ENCODE measurements at regions not wholly inside any gene's neighbourhood (a gene's known extent, or its start where the extent isn't known, plus 50 kb on each side); places are given as distances from the start of the nearest gene placed in this dataset.
"Not testable (repeated sequence)": the region's sequence is repeated elsewhere in the genome, so short reads cannot be mapped to it uniquely, and the experiment has no call there.

DNA sequence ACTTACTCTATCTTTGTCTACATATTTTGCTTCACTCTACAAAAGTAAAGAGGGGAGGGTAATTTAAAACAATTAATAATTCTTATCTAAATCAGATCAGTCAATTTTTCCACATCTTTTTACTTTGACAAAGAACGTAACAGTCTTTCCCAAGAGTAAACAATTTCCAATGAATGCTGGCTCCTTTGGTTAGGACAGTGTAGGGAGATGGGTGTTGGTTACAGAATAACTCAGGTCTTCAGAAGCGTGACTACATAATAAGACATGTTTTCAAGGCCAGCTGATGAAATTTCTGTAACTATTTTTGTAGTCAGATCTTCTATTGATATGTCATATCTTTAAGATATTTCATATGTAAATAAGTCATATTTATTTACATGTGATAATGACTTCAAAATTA lies 183.0 kb upstream of the CAND1 start:
- TF ChIP-seq, protein P1, sequence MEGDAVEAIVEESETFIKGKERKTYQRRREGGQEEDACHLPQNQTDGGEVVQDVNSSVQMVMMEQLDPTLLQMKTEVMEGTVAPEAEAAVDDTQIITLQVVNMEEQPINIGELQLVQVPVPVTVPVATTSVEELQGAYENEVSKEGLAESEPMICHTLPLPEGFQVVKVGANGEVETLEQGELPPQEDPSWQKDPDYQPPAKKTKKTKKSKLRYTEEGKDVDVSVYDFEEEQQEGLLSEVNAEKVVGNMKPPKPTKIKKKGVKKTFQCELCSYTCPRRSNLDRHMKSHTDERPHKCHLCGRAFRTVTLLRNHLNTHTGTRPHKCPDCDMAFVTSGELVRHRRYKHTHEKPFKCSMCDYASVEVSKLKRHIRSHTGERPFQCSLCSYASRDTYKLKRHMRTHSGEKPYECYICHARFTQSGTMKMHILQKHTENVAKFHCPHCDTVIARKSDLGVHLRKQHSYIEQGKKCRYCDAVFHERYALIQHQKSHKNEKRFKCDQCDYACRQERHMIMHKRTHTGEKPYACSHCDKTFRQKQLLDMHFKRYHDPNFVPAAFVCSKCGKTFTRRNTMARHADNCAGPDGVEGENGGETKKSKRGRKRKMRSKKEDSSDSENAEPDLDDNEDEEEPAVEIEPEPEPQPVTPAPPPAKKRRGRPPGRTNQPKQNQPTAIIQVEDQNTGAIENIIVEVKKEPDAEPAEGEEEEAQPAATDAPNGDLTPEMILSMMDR (IDR thresholded peaks at IDR 0.05) = no peak
- TF ChIP-seq POLR2A (IDR thresholded peaks at IDR 0.05) = no peak
- no peaks in the 10 kb centered on the region for H3K36me3 ChIP-seq
- no peak overlapping the region for H3K4me3 ChIP-seq
- no peaks in the 10 kb centered on the region for H3K4me1 ChIP-seq
- WGBS, 4 donors = 69 to 83% (median 76%) methylated on average over 2 of the region's 2 CpGs
- peaks cover 0 to 41% (median 5%) of the 10 kb centered on the region in 9 donors for H3K27me3 ChIP-seq
- intact Hi-C loops (cut with DNase I) = no loop called here
- DNase-seq (no peak), ATAC-seq (no peak)
- no peaks in the 10 kb centered on the region for H3K9me3 ChIP-seq
- no peak overlapping the region for H3K27ac ChIP-seq

DNA sequence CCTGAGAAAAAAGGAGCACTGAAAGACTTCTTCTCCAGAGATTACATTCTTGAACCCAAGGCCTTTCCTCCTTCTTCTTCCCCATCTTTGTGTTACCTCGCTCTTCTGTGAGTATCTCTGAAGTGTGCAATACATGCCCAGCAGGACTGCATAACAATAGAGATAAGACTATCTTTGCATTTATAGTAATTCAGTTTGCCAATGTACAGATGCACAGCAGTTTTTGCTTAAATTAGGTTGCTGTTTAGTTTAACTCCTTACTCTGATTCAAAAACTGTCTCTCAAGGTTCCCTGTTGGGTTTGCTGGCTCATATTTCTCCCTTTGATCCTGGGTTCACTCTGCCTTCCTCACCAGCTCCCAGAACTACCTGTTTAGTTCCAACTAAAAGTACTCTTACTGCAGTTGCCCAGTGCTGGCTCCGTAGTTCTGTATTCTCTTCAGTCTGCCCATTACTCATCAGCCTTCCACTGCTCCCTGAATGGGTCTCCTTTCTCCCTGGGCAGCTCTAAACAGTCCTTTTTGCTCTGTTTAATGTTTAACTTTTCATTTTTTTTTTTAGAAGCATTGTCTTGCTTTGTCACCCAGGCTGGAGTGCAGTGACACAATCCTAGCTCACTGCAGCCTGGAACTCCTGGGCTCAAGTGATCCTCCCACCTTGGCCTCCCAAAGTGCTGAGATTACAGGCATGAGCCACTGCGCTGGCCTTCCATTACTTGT lies 180.6 kb upstream of the CAND1 start:
- no peaks in the 10 kb centered on the region for H3K4me1 ChIP-seq
- WGBS, 4 donors = 78 to 83% (median 81%) methylated on average over 3 of the region's 3 CpGs
- H3K4me3 ChIP-seq = no peak overlapping the region
- H3K36me3 ChIP-seq = no peaks in the 10 kb centered on the region
- no peak for ATAC-seq
- no peak overlapping the region for H3K27ac ChIP-seq
- no peak for TF ChIP-seq POLR2A (IDR thresholded peaks at IDR 0.05)
- TF ChIP-seq, protein P1 (IDR thresholded peaks at IDR 0.05) = no peak
- peaks cover 0 to 3% (median 0%) of the 10 kb centered on the region in 12 donors for H3K9me3 ChIP-seq
- peaks cover 0 to 19% (median 0%) of the 10 kb centered on the region in 9 donors for H3K27me3 ChIP-seq
- no peak for DNase-seq
- intact Hi-C loops (cut with DNase I) = no loop called here

DNA sequence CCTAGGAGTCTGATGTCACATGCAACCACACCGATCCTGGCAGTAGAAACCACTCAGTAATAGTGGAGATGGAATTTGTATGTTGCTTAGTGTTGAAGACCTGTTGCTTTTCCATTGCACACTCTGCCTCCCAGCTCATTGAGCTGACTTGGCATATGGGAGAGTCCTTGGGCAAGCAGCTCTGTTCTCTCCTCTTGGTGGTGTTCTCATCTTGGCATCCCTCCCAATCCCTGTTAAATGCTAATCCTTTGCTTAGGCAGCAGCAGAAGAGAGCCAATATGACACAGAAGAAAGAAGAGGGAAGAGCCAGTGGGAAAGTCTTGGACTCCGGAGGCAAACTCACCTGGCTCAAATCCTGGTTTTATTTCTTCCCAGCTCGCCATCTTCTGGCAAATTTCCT lies 178.0 kb upstream of the CAND1 start:
- Histone ChIP-seq H3K4me3 (no peak overlapping the region), H3K27me3 (peaks cover 0 to 11% (median 0%) of the 10 kb centered on the region in 9 donors), H3K36me3 (no peaks in the 10 kb centered on the region), H3K9me3 (peaks cover 0 to 3% (median 0%) of the 10 kb centered on the region in 12 donors), H3K4me1 (no peaks in the 10 kb centered on the region), H3K27ac (no peak overlapping the region)
- peak in 1 of 4 donors; percentile 38 for ATAC-seq
- WGBS, 4 donors = 73 to 93% (median 79%) methylated on average over 3 of the region's 3 CpGs
- TF ChIP-seq POLR2A (IDR thresholded peaks at IDR 0.05) = no peak
- TF ChIP-seq, protein P1 (IDR thresholded peaks at IDR 0.05) = no peak
- intact Hi-C loops (cut with DNase I) = no loop called here
- peak in 1 of 5 donors; percentile 24 for DNase-seq

DNA sequence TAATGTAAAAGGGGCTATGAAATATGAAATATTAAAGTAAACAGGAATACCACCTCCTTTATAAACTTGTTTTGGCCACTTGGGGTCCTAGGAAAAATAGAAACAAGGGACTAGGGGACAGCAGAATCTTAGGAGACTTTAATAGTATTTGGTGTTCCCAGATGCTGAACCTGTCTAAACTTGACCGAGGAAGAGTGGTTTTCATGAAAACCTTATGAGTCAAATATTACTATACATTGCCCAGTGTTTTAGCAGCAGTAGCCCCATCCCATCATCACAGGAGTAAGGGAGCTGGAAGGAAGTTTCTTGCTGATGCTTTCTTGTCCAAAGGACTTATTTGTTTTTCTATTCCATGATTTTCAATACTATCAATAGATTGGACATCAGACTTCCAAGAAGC lies 177.5 kb upstream of the CAND1 start:
- peaks cover 0 to 8% (median 0%) of the 10 kb centered on the region in 9 donors for H3K27me3 ChIP-seq
- no peaks in the 10 kb centered on the region for H3K36me3 ChIP-seq
- ATAC-seq (no peak), DNase-seq (no peak)
- H3K4me3 ChIP-seq = no peak overlapping the region
- H3K4me1 ChIP-seq = peaks cover 0 to 3% (median 0%) of the 10 kb centered on the region in 12 donors
- intact Hi-C loops (cut with DNase I) = no loop called here
- no peak overlapping the region for H3K27ac ChIP-seq
- TF ChIP-seq, protein P1 (IDR thresholded peaks at IDR 0.05) = no peak
- TF ChIP-seq POLR2A (IDR thresholded peaks at IDR 0.05) = no peak
- WGBS, 4 donors = 77 to 100% (median 92%) methylated on average over 1 of the region's 1 CpG
- peaks cover 0 to 3% (median 0%) of the 10 kb centered on the region in 12 donors for H3K9me3 ChIP-seq

DNA sequence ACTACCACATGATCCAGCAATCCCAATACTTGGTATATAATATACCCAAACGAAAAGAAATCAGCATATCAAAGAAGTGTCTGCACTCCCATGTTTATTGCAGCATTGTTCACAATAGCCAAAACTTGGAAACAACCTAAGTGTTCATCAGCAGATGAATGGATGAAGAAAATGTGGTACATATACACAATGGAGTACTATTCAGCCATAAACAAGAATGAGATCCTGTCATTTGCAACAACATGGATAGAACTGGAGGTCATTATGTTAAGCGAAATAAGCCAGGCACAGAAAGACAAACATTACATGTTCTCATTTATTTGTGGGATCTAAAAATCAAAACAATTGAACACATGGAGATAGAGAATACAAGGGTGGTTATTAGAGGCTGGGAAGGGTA lies 176.2 kb upstream of the CAND1 start:
- H3K27ac ChIP-seq; H3K4me1 ChIP-seq; H3K4me3 ChIP-seq; ATAC-seq; DNase-seq; intact Hi-C loops (cut with DNase I); H3K9me3 ChIP-seq; H3K36me3 ChIP-seq; H3K27me3 ChIP-seq: not testable (repeated sequence)
- 67 to 79% (median 76%) methylated on average over 2 of the region's 2 CpGs for whole genome bisulfite sequencing, 4 donors
